ENCODE measurements at regions not wholly inside any gene's neighbourhood (a gene's known extent, or its start where the extent isn't known, plus 50 kb on each side); places are given as distances from the start of the nearest gene placed in this dataset.
"Not testable (repeated sequence)": the region's sequence is repeated elsewhere in the genome, so short reads cannot be mapped to it uniquely, and the experiment has no call there.

DNA sequence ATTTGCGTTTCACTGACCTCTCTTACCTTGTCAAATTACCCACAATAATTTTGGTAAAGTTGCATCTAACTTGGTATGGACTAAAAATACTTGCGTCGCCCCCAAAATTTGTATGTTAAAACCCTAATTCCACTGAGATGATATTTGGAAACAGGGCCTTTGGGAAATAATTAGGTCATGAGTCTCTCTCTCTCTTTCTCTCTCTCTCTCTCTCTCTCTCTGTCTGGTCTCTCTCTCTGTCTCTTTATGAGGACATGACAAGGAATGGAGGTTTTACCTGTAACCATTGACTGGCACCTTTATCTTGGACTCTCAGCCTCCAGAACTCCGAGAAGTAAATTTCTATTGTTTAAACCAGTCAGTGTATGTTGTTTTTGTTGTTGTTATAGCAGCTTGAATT, 111.5 kb upstream of the BDP1 start:
- DNase-seq: not testable (repeated sequence)

DNA sequence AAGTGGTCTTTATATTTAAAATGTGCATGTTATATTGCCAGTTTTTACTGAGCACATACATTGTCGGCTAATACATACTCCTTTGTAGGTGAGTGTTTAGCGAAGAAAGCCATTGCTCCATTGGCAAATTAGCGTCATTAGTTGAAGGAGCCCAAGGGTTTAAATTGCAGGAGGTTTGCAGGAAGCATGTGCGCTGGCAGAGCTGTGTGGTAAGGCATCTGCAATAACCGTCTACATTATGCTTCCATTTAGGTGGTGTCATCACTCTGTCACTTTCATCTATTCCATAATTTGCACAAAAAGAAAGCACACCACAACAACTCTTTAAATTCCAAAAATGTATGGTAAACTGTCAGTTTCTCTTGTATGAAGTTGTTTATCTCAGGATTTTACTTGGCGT, 82.8 kb upstream of the BDP1 start:
- DNase-seq: not testable (repeated sequence)

DNA sequence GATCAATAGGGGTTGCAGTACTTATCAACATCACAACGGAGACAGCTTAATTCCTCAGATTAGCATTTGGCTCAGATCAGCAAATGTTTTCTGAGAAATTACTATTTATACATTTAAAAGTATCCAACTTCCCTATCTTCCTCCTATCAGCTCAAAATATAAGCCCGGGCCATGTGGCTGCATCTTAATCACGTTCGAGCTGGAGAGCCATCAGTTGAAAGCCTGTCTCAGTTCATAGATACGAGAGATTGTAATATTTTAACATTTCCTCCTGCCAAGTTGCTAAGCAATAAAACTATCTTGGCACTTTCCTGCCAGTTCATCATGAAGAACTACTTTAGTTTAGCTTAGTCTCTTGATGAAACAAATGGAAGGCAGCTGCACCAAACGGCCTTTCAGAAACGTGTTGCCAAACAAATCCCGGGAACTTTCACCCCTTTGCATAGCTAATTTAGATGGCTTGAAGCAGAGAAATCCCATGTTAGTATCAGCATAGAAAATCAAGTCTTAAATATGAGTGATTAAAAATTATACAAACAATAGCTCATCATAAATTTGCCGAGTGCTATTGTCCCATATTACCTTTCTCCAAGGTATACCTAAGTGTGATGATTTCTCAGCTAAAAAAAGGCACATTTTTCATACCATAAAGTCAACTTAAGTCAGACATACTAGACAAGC, 82.3 kb upstream of the BDP1 start:
- DNase-seq: not testable (repeated sequence)

DNA sequence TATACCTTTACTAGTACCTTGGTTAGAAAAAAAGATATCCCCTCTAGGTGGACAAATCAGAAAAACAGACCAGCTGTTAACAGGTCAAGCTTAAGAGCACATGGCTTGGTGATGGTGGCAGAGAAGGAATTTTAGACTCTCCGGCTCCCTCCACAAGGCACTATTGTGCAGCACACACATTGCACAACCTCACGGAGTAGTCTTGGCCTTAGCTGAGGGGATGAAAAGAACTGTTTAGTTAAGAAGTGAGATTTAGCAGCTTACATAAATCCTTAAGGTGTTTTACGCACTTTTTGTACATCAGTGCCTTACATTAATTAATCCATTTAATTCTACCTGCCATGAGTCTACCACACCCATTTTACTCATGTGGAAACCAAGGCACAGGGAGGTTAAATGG, 71.2 kb upstream of the BDP1 start:
- not testable (repeated sequence) for DNase-seq

DNA sequence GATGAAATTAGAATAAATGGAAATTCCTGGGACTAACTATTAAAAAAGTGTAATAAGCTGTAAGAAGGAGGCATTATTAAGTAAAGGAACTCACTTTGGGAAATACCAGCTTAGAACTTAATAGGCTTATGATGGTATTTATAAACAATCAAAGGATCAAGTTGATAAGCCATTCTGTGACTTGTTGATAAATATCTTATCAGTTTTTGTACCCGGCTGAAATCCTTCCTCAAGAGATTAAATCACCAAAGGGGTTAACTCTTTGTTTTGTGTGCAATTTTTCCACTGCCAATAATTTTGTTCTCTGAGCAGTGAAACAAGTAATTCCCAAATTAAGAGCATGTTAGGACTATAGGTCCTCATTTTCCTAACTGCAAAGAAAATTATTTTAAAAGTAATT, 70.7 kb upstream of the BDP1 start:
- DNase-seq: no peak

DNA sequence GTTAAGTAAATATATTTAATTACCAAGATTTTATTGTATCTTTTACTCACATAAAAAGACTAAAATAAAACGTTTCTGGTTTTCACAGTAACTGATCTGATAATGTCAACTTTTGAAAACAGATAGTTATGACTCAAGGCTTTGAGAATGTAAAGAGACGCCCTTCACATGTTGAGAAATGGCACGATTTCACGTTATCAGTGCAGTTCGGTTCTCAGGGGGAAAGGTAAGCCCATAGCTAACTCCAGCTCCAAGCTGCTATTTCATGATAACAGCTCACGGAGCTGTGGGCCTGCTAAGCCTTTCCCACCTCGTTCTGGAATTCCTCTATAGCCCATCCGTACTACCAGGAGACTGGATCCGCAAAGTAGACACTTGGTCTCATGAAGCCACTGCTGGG, 70.2 kb upstream of the BDP1 start:
- DNase-seq: not testable (repeated sequence)

DNA sequence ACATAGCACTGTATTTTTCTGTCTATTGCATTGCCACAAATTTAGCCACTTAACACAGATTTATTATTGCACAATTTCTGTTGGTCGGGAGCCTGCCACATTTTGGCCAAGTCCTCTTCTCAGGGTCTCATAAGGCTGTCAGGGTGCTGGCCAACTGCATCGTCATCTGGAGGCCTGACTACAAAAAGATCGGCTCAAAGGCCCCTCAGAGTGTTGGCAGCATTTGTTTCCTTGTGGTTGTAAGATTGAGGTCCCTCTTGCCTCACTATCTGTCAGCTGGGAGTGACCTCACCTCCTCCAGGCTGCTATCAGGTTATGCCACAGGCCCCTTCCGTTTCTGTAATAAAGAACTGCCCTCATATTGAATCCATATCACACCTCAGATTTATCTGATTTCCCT, 67.3 kb upstream of the BDP1 start:
- DNase-seq: not testable (repeated sequence)

DNA sequence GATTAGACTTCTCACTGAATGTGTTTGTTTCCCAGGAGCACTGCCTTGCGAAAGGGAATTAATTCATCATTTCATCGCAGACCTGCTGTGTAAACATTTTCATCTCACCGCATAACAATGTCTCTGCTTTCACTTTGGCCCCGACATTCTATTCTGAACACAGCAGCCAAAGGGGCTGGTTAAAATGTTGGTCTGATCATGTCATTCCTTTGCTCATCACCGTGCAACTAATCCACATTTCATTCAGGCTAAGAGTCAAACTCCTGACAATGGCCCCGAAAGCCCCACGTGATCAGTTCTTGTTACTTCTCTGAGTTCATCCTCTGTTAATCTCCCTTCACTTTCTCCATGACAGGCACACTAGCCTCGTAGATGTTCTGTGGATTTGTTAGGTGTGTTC, 57.1 kb upstream of the BDP1 start:
- not testable (repeated sequence) for DNase-seq

DNA sequence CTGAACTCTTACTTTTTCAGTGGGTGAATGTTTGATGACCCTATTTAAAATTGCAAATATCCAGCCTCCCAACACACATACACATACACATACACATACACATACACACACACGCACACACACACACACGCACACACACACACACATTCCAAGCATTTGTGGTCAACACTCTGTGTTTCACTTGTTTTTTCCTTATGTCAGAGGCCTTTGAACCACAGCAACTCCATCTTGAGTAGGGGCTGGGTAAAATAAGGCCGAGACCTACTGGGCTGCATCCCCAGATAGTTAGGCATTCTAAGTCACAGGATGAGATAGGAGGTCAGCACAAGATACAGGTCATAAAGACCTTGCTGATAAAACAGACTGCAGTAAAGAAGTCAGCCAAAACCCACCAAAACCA, 56.6 kb upstream of the BDP1 start:
- not testable (repeated sequence) for DNase-seq

DNA sequence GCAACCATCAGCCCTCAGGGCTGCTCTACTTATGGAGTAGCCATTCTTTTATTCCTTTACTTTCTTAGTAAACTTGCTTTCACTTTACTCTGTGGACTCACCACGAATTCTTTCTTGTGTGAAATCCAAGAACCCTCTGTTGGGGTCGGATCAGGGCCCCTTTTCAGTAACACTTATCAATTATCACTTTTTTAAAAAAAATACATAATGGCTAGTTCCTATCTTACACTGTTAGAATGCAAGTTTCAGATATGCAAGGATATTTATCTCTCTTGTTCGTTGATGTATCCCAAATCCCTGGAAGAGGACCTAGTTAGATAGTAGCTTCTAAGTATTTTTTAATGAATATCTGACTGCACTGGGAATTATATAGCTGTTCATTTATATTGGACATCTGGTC, 56.0 kb upstream of the BDP1 start:
- DNase-seq: not testable (repeated sequence)

DNA sequence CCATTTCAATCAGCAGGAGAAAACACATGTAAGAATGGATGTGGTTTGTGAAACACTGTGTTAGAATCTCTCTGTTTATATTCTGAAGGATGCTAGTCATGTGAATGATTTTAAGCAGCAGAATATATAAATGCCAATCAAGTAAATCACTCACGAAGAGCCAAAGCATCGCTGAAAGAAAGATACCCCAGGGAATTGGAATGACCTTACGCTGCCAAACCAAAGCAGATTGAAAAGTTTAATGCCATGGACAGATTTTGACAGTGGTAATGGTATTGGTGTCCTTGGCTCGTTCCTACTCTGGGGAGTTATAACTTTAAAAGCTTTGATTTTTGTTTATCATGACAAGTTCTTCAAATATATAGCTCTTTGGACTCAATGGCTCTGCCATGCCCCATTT, 54.8 kb upstream of the BDP1 start:
- peak; percentile 26 for DNase-seq

DNA sequence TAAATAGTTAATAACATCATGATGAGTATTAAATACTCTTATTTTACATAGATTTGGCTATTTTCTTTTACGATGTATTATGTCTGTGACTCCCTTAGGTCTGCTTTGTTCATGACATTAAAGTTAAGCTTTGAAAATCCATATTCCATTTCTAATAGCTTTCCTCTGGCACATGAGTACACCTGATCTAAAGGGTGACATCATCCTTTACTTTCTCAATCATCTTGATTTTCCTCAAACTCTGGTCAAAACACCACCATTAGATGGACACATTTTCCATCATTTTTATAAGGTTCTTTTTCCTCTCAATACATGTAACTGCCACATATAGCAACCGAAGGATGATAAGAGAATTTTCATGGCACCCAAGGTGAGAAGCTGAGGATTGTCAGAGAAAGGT, 54.3 kb upstream of the BDP1 start:
- DNase-seq: not testable (repeated sequence)

DNA sequence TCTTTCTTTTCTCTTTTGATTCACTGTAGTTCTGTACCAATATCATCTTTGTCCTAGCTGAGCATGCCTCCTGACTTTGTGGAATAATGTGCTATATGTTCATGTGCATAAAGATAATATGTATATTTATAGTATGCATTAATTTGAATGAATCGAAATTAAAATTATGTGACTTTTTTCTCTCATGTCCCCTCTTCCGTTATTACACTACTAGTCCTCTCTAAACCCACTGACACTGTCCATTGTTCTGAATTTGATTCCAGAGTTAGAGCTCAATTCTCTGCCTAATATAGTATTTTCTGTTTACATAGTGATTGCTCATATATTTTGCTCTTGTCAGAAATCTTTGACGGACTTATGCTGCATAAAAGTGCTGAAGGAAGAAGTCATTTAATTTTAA, 53.9 kb upstream of the BDP1 start:
- not testable (repeated sequence) for DNase-seq

DNA sequence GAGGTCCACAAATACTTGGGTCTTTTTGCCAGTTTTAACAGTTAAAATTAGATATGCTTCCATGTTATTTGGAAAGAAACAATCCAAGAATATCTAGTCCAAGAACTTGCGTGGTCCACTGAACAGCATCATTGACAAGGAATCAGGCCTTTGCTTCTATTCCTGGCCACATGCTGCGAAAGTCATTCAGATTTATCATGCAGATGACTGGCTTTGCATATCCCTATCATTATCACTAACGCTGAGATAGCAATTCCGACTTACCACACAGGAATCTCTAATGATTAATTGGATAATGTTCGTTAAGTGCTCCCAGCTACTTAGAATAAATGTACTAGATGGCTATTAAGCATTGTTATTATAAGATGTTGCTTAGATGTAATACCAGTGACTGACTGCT, 51.0 kb upstream of the BDP1 start:
- not testable (repeated sequence) for DNase-seq

DNA sequence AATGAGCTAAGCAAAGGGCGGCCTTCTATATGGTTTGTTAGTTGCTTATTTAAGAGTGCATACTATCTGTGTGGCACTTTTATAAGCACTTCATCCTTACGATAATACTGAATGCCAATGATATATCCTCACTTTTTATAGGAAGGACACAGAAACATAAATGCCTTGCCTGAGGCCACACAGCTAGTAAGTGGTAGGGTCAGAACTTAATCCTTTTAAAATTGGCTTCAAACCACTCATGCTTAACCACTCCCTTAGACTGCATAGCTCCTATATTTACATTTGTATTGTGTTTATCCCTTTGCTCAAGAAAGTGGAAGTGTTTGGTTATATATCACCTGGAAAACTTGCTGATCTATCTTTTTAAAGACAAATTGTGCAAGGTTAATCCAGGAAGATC, 50.5 kb upstream of the BDP1 start:
- DNase-seq: not testable (repeated sequence)

Measured in NCI-H187 treated with DMSO at 0.1 percent for 48 hours (cell line).